HEK293 (cell line): ENCODE measurements at regions not wholly inside any gene's neighbourhood (a gene's known extent, or its start where the extent isn't known, plus 50 kb on each side); places are given as distances from the start of the nearest gene placed in this dataset.

Source experiments
- CTCF ChIA-PET: fragments of 350-600 bp; formaldehyde crosslinking; extraction: SDS; loops from one replicate; lab custom pipeline; 2021; ENCODE audit warnings: antibody characterized with exemption; lab: Yijun Ruan, JAX
- POLR2A ChIA-PET: fragments of 300-600 bp; formaldehyde crosslinking; extraction: SDS; loops from one replicate; lab custom pipeline; 2020; ENCODE audit warnings: antibody characterized with exemption, inconsistent platforms; lab: Yijun Ruan, JAX
- H3K27ac ChIP-seq: fragments of 200-500 bp; sonication (Bioruptor generic); 2 replicates; pipeline ENCODE4 v1.5.1; 2014; ENCODE audit warnings: low read depth, low read length, control low read depth, inconsistent platforms; ENCODE audit errors: extremely low read depth
- H3K36me3 ChIP-seq, 2 experiments: fragments of 200-500 bp in 1 of 2; sonication (Bioruptor generic) in 1 of 2; 1 replicate in 1 of 2; 2 replicates in 1 of 2; pipeline ENCODE4 v1.5.1; 2014 to 2017; ENCODE audit warnings: inconsistent platforms in 2 of 2, low read length in 2 of 2; ENCODE audit not compliant: control insufficient read depth in 2 of 2, insufficient read depth in 1 of 2
- H3K4me1 ChIP-seq: fragments of 200-500 bp; sonication (Bioruptor generic); 2 replicates; pipeline ENCODE4 v1.5.1; 2014; ENCODE audit warnings: mild to moderate bottlenecking, low read length, inconsistent platforms; ENCODE audit not compliant: control insufficient read depth, insufficient read depth
- H3K4me3 ChIP-seq: 2 replicates; pipeline ENCODE4 v1.5.1; 2011; ENCODE audit warnings: low read depth, mild to moderate bottlenecking, control low read depth, low read length, moderate library complexity
- H3K9me3 ChIP-seq: fragments of 200-500 bp; sonication (Bioruptor generic); 2 replicates; pipeline ENCODE4 v1.5.1; 2014; ENCODE audit warnings: low read depth, low read length, inconsistent platforms; ENCODE audit not compliant: control insufficient read depth, insufficient read depth
- CTCF ChIP-seq: fragments of 450-650 bp; formaldehyde crosslinking; IDR thresholded peaks from 2 replicates; pipeline ENCODE4 v1.5.1; 2016; ENCODE audit warnings: missing biosample characterization, missing genetic modification characterization
- KLF16 ChIP-seq: fragments of 450-650 bp; formaldehyde crosslinking; IDR thresholded peaks from 2 replicates; pipeline ENCODE4 v1.5.1; 2017; ENCODE audit warnings: missing biosample characterization, missing genetic modification characterization
- MYNN ChIP-seq: fragments of 450-650 bp; formaldehyde crosslinking; IDR thresholded peaks from 2 replicates; pipeline ENCODE4 v1.5.1; 2016; ENCODE audit warnings: missing biosample characterization, missing genetic modification characterization, borderline replicate concordance
- PBX3 ChIP-seq: sonication (generic); formaldehyde crosslinking; IDR thresholded peaks from 2 replicates; pipeline ENCODE4 v1.8.1; 2022; ENCODE audit warnings: mild to moderate bottlenecking, moderate library complexity, missing genetic modification reagents
- PRDM1 ChIP-seq: fragments of 450-650 bp; formaldehyde crosslinking; IDR thresholded peaks from 2 replicates; pipeline ENCODE4; 2016; ENCODE audit warnings: missing biosample characterization, missing genetic modification characterization
- SETDB1 ChIP-seq: IDR thresholded peaks from one replicate; pipeline ENCODE4 v1.6.1; 2017; ENCODE audit warnings: mild to moderate bottlenecking, low read length, moderate library complexity, mixed read lengths; ENCODE audit not compliant: insufficient read length
- TRIM28 ChIP-seq: IDR thresholded peaks from 2 replicates; pipeline ENCODE4 v1.6.1; 2011; ENCODE audit warnings: low read length, control low read depth, borderline replicate concordance
- ZBTB20 ChIP-seq: fragments of 450-650 bp; formaldehyde crosslinking; IDR thresholded peaks from 2 replicates; pipeline ENCODE4 v1.5.1; 2016; ENCODE audit warnings: missing biosample characterization, missing genetic modification characterization
- ZBTB44 ChIP-seq: fragments of 450-650 bp; IDR thresholded peaks from 2 replicates; pipeline ENCODE4 v1.5.1; 2018; ENCODE audit warnings: missing biosample characterization, mild to moderate bottlenecking, missing genetic modification characterization
- ZFP3 ChIP-seq: fragments of 450-650 bp; formaldehyde crosslinking; IDR thresholded peaks from 2 replicates; pipeline ENCODE4 v1.5.1; 2016; ENCODE audit warnings: low read depth, missing biosample characterization, missing genetic modification characterization
- ZNF175 ChIP-seq: fragments of 450-650 bp; formaldehyde crosslinking; IDR thresholded peaks from 2 replicates; pipeline ENCODE4 v1.5.1; 2016; ENCODE audit warnings: missing biosample characterization, missing genetic modification characterization
- ZNF354C ChIP-seq: fragments of 450-650 bp; formaldehyde crosslinking; IDR thresholded peaks from 2 replicates; pipeline ENCODE4 v1.5.1; 2016; ENCODE audit warnings: missing biosample characterization, missing genetic modification characterization, low read depth, borderline replicate concordance
- ZNF366 ChIP-seq: fragments of 450-650 bp; formaldehyde crosslinking; conservative IDR thresholded peaks from 2 replicates; pipeline ENCODE4 v1.5.1; 2016; ENCODE audit warnings: missing biosample characterization, missing genetic modification characterization
- ZNF37A ChIP-seq: fragments of 450-650 bp; IDR thresholded peaks from 2 replicates; pipeline ENCODE4 v1.5.1; 2018; ENCODE audit warnings: missing biosample characterization, missing genetic modification characterization
- ZNF391 ChIP-seq: fragments of 450-650 bp; formaldehyde crosslinking; IDR thresholded peaks from 2 replicates; pipeline ENCODE4 v1.5.1; 2016; ENCODE audit warnings: low read depth, missing biosample characterization, missing genetic modification characterization, borderline replicate concordance
- ZNF433 ChIP-seq: fragments of 450-650 bp; formaldehyde crosslinking; IDR thresholded peaks from 2 replicates; pipeline ENCODE4 v1.5.1; 2016; ENCODE audit warnings: missing biosample characterization, missing genetic modification characterization, low read depth
- ZNF513 ChIP-seq: fragments of 450-650 bp; IDR thresholded peaks from 2 replicates; pipeline ENCODE4 v1.5.1; 2018; ENCODE audit warnings: missing biosample characterization, missing genetic modification characterization
- ZNF670 ChIP-seq: fragments of 450-650 bp; formaldehyde crosslinking; IDR thresholded peaks from 2 replicates; pipeline ENCODE4 v1.5.1; 2016; ENCODE audit warnings: missing biosample characterization, missing genetic modification characterization, low read depth
- ZNF776 ChIP-seq: fragments of 450-650 bp; formaldehyde crosslinking; IDR thresholded peaks from 2 replicates; pipeline ENCODE4 v1.5.0; 2017; ENCODE audit warnings: missing biosample characterization, missing genetic modification characterization, borderline replicate concordance

- TF ChIP-seq TRIM28 (no peak), MYNN (tag by site-specific recombination) (no peak), ZNF513 (tag by site-specific recombination) (no peak), ZNF433 (tag by site-specific recombination) (no peak), SETDB1 (no peak), ZNF776 (tag by site-specific recombination) (no peak), ZFP3 (no peak)
- ChIA-PET POLR2A (no interaction called here), CTCF (interaction anchor here (1.0 kb wide), 1 partner anchor 129 kb away, joined by 6 read pairs; no protein-coding TSS in a partner anchor)
- no peaks in the 10 kb centered on the region for H3K36me3 ChIP-seq
- no peaks in the 10 kb centered on the region for H3K4me1 ChIP-seq
- H3K4me3 ChIP-seq: no peak overlapping the region
- no peaks in the 10 kb centered on the region for H3K9me3 ChIP-seq
- H3K27ac ChIP-seq: no peak overlapping the region
These were observed 73.0 kb upstream of the PROK2 start for GRCh38 chr3:71857956-71858355.

GRCh38 chr3:71854706-71855105, 69.8 kb upstream of the PROK2 start:
- Histone ChIP-seq H3K4me3 (no peak overlapping the region), H3K27ac (no peak overlapping the region), H3K36me3 (no peaks in the 10 kb centered on the region)
- POLR2A ChIA-PET: no interaction called here
- TF ChIP-seq ZBTB44 (tag by site-specific recombination) (no peak), ZBTB20 (tag by site-specific recombination) (no peak), ZNF37A (tag by site-specific recombination) (no peak), PRDM1 (tag by site-specific recombination) (no peak), ZNF354C (tag by site-specific recombination) (no peak), PBX3 (no peak), ZNF433 (tag by site-specific recombination) (no peak), ZNF670 (tag by site-specific recombination) (no peak), ZNF175 (tag by site-specific recombination) (no peak), ZNF366 (tag by site-specific recombination) (no peak), MYNN (tag by site-specific recombination) (no peak), CTCF (tag by site-specific recombination) (no peak), ZNF391 (tag by site-specific recombination) (no peak), KLF16 (no peak)
- TF ChIP-seq, all 188 proteins: peak for 0
- Histone ChIP-seq H3K4me1 (no peaks in the 10 kb centered on the region), H3K9me3 (no peaks in the 10 kb centered on the region)
- CTCF ChIA-PET: interaction anchor here (1.3 kb wide), 1 partner anchor 144 kb away, joined by 3 read pairs; no protein-coding TSS in a partner anchor
